Esophagus squamous epithelium (tissue), 5 donors: ENCODE measurements at regions not wholly inside any gene's neighbourhood (a gene's known extent, or its start where the extent isn't known, plus 50 kb on each side); places are given as distances from the start of the nearest gene placed in this dataset.

Source experiments
- DNase-seq: peaks from one replicate; lab custom pipeline; 2025; lab: John Stamatoyannopoulos, UW
- H3K27ac ChIP-seq, 4 donors: fragments of 200-600 bp; sonication (generic); one replicate each; pipeline ENCODE4 v1.5.1; 2016 to 2019; ENCODE audit warnings: mild to moderate bottlenecking in 1 of 4
- H3K27me3 ChIP-seq, 4 donors: fragments of 200-600 bp; sonication (generic); 1 replicate in 3 of 4; 2 replicates in 1 of 4; pipeline versions ENCODE4 v1.5.1 to v1.6.0; 2017 to 2021; ENCODE audit warnings: antibody characterized with exemption in 1 of 4
- H3K36me3 ChIP-seq, 3 donors: fragments of 200-600 bp; sonication (generic); one replicate each; pipeline ENCODE4 v1.5.1; 2016 to 2019
- H3K4me1 ChIP-seq, 3 donors: fragments of 200-600 bp; sonication (generic); one replicate each; pipeline ENCODE4 v1.5.1; 2017 to 2019
- H3K4me3 ChIP-seq, 4 donors: fragments of 200-600 bp; sonication (generic); 1 replicate in 3 of 4; 2 replicates in 1 of 4; pipeline ENCODE4 v1.5.1; 2016 to 2019; ENCODE audit warnings: mild to moderate bottlenecking in 2 of 4, moderate library complexity in 1 of 4
- H3K9me3 ChIP-seq, 3 donors: fragments of 200-600 bp; sonication (generic); one replicate each; pipeline ENCODE4 v1.5.1; 2016 to 2019
- POLR2A ChIP-seq, 4 donors: fragments of 450-650 bp; IDR thresholded peaks; one replicate each; pipeline ENCODE4 v1.6.1; 2017; ENCODE audit warnings: antibody characterized with exemption in 4 of 4, mild to moderate bottlenecking in 4 of 4, moderate library complexity in 3 of 4
- WGBS, 2 donors: methylation state at CpG; one replicate each; pipeline ENCODE4 v1.1.5; 2018; 5-methylcytosine and 5-hydroxymethylcytosine counted together
- intact Hi-C: fragments of 100-400 bp; cut with DNase I; formaldehyde crosslinking; loops from one replicate; pipeline ENCODE4 v1.15.0; 2022
- TF ChIP-seq, protein P1 (sequence below), 6 experiments: fragments of 450-650 bp in 4 of 6; fragments of 200-600 bp in 2 of 6; sonication (generic) in 2 of 6; IDR thresholded peaks; one replicate each; pipeline ENCODE4 v1.5.1; 2016 to 2019; ENCODE audit warnings: antibody characterized with exemption in 6 of 6, mild to moderate bottlenecking in 4 of 6, moderate library complexity in 4 of 6
- donor health status: DM: yes; HTN: yes; CAD: no.

DNA sequence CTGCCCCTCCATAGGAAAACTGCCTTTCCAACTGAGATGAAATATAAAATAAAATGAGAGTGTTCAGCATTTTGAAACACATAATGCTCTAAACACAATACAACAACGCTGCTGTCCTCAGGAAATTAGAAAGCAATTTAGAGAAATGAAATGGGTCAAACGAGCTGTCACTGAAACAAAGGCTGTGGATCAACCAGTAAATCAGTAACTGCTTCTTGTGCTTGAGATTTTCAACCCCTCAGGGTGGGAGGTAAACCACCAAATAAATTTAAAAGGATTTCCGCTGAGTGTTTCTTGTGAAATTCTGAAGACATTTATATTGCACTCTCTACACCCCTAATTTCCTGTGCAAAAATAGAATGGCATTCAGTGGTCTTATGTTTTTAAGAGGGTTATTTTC is 657.1 kb upstream of the SEL1L start:
- Histone ChIP-seq H3K27ac (no peak overlapping the region), H3K4me1 (no peaks in the 10 kb centered on the region), H3K9me3 (peaks cover 0 to 6% (median 6%) of the 10 kb centered on the region in 3 donors), H3K4me3 (no peak overlapping the region), H3K27me3 (no peaks in the 10 kb centered on the region), H3K36me3 (no peaks in the 10 kb centered on the region)
- no peak for TF ChIP-seq POLR2A (IDR thresholded peaks at IDR 0.05)
- TF ChIP-seq, protein P1, sequence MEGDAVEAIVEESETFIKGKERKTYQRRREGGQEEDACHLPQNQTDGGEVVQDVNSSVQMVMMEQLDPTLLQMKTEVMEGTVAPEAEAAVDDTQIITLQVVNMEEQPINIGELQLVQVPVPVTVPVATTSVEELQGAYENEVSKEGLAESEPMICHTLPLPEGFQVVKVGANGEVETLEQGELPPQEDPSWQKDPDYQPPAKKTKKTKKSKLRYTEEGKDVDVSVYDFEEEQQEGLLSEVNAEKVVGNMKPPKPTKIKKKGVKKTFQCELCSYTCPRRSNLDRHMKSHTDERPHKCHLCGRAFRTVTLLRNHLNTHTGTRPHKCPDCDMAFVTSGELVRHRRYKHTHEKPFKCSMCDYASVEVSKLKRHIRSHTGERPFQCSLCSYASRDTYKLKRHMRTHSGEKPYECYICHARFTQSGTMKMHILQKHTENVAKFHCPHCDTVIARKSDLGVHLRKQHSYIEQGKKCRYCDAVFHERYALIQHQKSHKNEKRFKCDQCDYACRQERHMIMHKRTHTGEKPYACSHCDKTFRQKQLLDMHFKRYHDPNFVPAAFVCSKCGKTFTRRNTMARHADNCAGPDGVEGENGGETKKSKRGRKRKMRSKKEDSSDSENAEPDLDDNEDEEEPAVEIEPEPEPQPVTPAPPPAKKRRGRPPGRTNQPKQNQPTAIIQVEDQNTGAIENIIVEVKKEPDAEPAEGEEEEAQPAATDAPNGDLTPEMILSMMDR (IDR thresholded peaks at IDR 0.05) = no peak
- intact Hi-C loops = no loop called here
- WGBS, 2 donors = 46 to 51% methylated on average over 3 of the region's 3 CpGs
- no peak for DNase-seq

DNA sequence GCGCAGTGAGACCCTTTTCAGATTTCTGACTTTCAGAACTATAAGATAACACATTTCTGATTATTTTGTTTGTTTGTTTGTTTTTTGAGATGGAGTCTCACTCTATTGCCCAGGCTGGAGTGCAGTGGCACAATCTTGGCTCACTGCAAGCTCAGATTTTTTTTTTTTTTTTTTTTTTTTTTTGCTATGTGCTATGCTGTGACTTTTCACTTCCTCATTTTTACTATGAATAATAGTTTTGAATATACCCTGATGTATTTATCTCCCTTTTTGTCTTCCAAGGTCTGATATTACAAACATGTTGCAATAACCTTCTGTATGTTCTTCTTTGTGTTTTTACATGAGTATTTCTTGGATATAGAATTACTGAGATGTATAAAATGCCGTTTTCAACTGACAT is 658.7 kb upstream of the SEL1L start:
- H3K27ac ChIP-seq = no peak overlapping the region
- H3K4me3 ChIP-seq = no peak overlapping the region
- no peaks in the 10 kb centered on the region for H3K36me3 ChIP-seq
- DNase-seq = no peak
- WGBS, 2 donors = 46 to 51% methylated on average over 2 of the region's 2 CpGs
- H3K4me1 ChIP-seq = no peaks in the 10 kb centered on the region
- TF ChIP-seq, protein P1 (IDR thresholded peaks at IDR 0.05) = no peak
- TF ChIP-seq POLR2A (IDR thresholded peaks at IDR 0.05) = no peak
- no peaks in the 10 kb centered on the region for H3K27me3 ChIP-seq
- intact Hi-C loops = no loop called here
- H3K9me3 ChIP-seq = peaks cover 0 to 6% (median 6%) of the 10 kb centered on the region in 3 donors

DNA sequence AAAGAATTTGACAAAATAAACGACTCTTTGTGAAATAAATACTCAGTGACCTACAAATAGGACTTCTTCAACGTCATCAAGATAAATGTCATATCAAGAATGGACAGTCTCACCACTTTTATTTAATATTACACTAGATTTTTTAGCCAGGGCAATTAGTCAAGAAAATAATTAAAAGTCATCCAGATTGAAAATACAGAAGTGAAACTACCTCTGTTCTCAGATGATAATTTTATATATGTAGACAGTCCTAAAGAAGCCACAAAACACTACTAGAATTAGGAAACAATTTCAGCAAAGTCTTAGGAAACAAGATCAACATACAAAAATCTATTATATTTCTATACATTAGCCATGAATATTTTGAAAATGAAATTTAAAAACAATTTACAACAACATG is 689.6 kb upstream of the SEL1L start:
- no peak overlapping the region for H3K4me3 ChIP-seq
- H3K4me1 ChIP-seq = no peaks in the 10 kb centered on the region
- no peaks in the 10 kb centered on the region for H3K9me3 ChIP-seq
- intact Hi-C loops = no loop called here
- DNase-seq = no peak
- 5 to 31% methylated on average over 2 of the region's 2 CpGs for WGBS, 2 donors
- TF ChIP-seq POLR2A (IDR thresholded peaks at IDR 0.05) = no peak
- TF ChIP-seq, protein P1 (IDR thresholded peaks at IDR 0.05) = no peak
- H3K36me3 ChIP-seq = no peaks in the 10 kb centered on the region
- H3K27ac ChIP-seq = no peak overlapping the region
- H3K27me3 ChIP-seq = no peaks in the 10 kb centered on the region

DNA sequence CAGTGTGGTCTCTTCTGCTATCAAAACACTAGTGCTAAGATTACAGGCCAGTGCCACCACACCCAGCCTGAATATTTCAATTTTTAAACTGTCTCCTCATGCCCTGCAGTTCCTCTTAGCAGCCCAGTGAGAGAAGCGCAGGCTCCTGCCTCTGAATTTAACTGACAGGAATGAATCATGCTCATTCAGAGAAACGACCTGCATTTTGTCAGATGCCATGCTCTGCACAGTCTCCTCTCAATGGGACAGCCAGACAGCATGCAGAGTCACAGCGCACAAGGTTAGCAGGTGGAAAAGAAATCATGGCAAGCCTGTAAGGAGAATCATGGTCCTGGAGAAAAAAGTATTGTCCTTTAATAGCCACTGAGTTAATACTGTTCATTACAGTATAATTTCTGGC is 691.0 kb upstream of the SEL1L start:
- WGBS, 2 donors = 64 to 71% methylated on average over 3 of the region's 3 CpGs

DNA sequence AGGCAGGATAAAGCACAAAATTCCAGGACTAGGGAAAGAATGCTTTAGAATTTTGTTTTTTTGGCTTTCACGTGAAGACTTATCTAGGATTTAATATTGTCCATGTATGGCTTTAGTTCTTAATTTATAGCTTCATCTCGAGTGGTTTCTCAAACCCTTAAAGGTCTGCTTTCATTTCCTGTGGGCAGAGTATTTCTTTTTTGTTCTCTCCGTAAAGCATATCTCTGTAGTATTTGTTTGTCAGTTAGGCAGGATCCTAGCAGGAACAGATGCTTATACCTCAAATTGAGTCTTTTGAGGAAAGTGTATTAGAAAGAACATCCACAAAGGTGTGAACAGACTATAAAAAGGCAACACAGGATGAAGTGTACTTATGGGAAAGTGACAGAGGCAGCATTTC is 697.1 kb upstream of the SEL1L start:
- Histone ChIP-seq H3K4me3 (no peak overlapping the region), H3K27ac (no peak overlapping the region), H3K9me3 (no peaks in the 10 kb centered on the region), H3K27me3 (no peaks in the 10 kb centered on the region), H3K36me3 (no peaks in the 10 kb centered on the region), H3K4me1 (no peaks in the 10 kb centered on the region)
- intact Hi-C loops = no loop called here
- no peak for DNase-seq
- TF ChIP-seq, protein P1 (IDR thresholded peaks at IDR 0.05) = no peak
- TF ChIP-seq POLR2A (IDR thresholded peaks at IDR 0.05) = no peak
- WGBS, 2 donors = 21% methylated on average over 3 of the region's 3 CpGs

More for the DNA sequence above, 691.0 kb upstream of the SEL1L start:
- TF ChIP-seq, protein P1 (IDR thresholded peaks at IDR 0.05) = no peak
- TF ChIP-seq POLR2A (IDR thresholded peaks at IDR 0.05) = no peak
- H3K36me3 ChIP-seq = no peaks in the 10 kb centered on the region
- H3K4me3 ChIP-seq = no peak overlapping the region
- H3K27me3 ChIP-seq = no peaks in the 10 kb centered on the region
- H3K4me1 ChIP-seq = no peaks in the 10 kb centered on the region
- H3K9me3 ChIP-seq = no peaks in the 10 kb centered on the region
- intact Hi-C loops = no loop called here
- H3K27ac ChIP-seq = no peak overlapping the region
- no peak for DNase-seq
